ENCODE measurements at regions not wholly inside any gene's neighbourhood (a gene's known extent, or its start where the extent isn't known, plus 50 kb on each side); places are given as distances from the start of the nearest gene placed in this dataset.

GRCh38 chr13:105196052-105196451, 1339.4 kb downstream of the EFNB2 start:
- ATAC-seq (ENCODE audit: low FRiP score) (no peak), DNase-seq (ENCODE audit: low spot score) (no peak)
- TF ChIP-seq CTCF (IDR thresholded peaks at IDR 0.05), result no peak

GRCh38 chr13:105193026-105193425, 1342.4 kb downstream of the EFNB2 start:
- no peak for ATAC-seq (ENCODE audit: low FRiP score)
- TF ChIP-seq CTCF (IDR thresholded peaks at IDR 0.05), result no peak
- DNase-seq (ENCODE audit: low spot score), result no peak

- ATAC-seq (ENCODE audit: low FRiP score), result no peak
Measured at GRCh38 chr13:105184201-105184600, 1351.3 kb downstream of the EFNB2 start.

GRCh38 chr13:105177265-105177900, 1358.1 kb downstream of the EFNB2 start:
- no peak for DNase-seq (ENCODE audit: low spot score)
- no peak for TF ChIP-seq CTCF (IDR thresholded peaks at IDR 0.05)
- no peak for ATAC-seq (ENCODE audit: low FRiP score)

More at GRCh38 chr13:105184201-105184600, 1351.3 kb downstream of the EFNB2 start:
- no peak for DNase-seq (ENCODE audit: low spot score)
- TF ChIP-seq CTCF (IDR thresholded peaks at IDR 0.05), result no peak

- DNase-seq (ENCODE audit: low spot score) (no peak), ATAC-seq (ENCODE audit: low FRiP score) (no peak)
- no peak for TF ChIP-seq CTCF (IDR thresholded peaks at IDR 0.05)
Measured at GRCh38 chr13:105170438-105170837, 1365.0 kb downstream of the EFNB2 start.

- no peak for TF ChIP-seq CTCF (IDR thresholded peaks at IDR 0.05)
- DNase-seq (ENCODE audit: low spot score) (no peak), ATAC-seq (ENCODE audit: low FRiP score) (no peak)
Measured at GRCh38 chr13:105168295-105168694, 1367.2 kb downstream of the EFNB2 start.

GRCh38 chr13:105167385-105167784, 1368.1 kb downstream of the EFNB2 start:
- TF ChIP-seq CTCF (IDR thresholded peaks at IDR 0.05), result no peak
- ATAC-seq (ENCODE audit: low FRiP score), result no peak
- no peak for DNase-seq (ENCODE audit: low spot score)

Data from omental fat pad (tissue), 3 donors.